ENCODE measurements at regions not wholly inside any gene's neighbourhood (a gene's known extent, or its start where the extent isn't known, plus 50 kb on each side); places are given as distances from the start of the nearest gene placed in this dataset.

GRCh38 chr6:120873125-120873865, 461.0 kb downstream of the TBC1D32 start:
- Histone ChIP-seq H3K4me3 (no peak overlapping the region), H3K27me3 (no peaks in the 10 kb centered on the region), H3K4me1 (no peaks in the 10 kb centered on the region), H3K9me3 (no peaks in the 10 kb centered on the region), H3K27ac (no peak overlapping the region), H3K36me3 (replicated peaks in 1 of 2; ENCODE audit: insufficient read depth in 1 of 2, low read depth in 2 of 2) (no peaks in the 10 kb centered on the region)
- DNase-seq = no peak
- ATAC-seq = no peak
- TF ChIP-seq POLR2A (IDR thresholded peaks at IDR 0.05) = no peak
- TF ChIP-seq, protein P1, sequence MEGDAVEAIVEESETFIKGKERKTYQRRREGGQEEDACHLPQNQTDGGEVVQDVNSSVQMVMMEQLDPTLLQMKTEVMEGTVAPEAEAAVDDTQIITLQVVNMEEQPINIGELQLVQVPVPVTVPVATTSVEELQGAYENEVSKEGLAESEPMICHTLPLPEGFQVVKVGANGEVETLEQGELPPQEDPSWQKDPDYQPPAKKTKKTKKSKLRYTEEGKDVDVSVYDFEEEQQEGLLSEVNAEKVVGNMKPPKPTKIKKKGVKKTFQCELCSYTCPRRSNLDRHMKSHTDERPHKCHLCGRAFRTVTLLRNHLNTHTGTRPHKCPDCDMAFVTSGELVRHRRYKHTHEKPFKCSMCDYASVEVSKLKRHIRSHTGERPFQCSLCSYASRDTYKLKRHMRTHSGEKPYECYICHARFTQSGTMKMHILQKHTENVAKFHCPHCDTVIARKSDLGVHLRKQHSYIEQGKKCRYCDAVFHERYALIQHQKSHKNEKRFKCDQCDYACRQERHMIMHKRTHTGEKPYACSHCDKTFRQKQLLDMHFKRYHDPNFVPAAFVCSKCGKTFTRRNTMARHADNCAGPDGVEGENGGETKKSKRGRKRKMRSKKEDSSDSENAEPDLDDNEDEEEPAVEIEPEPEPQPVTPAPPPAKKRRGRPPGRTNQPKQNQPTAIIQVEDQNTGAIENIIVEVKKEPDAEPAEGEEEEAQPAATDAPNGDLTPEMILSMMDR (IDR thresholded peaks at IDR 0.05) = no peak
- intact Hi-C loops (cut with DNase I) = no loop called here
- 85 to 100% methylated on average over 4 to 7 of the region's 7 CpGs for WGBS, 2 donors

DNA sequence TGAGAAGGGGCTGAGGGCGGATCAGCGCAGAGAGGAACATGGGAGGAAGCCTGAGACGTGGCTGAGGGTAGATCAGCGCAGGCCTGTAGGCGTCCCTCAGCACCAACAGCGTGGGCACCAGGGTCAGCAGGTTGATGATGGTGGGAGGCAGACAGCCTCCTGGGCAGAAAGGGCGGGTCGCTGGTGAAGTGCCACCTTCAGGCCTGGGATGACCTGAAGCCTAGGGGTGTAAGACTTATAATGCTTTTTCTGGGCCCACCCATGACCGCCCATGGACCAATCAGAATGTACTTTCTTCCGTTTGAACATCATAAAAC, 462.1 kb downstream of the TBC1D32 start:
- TF ChIP-seq POLR2A (IDR thresholded peaks at IDR 0.05) = no peak
- TF ChIP-seq, protein P1 (IDR thresholded peaks at IDR 0.05) = no peak
- ATAC-seq (no peak), DNase-seq (no peak)
- H3K9me3 ChIP-seq = no peaks in the 10 kb centered on the region
- no peaks in the 10 kb centered on the region for H3K4me1 ChIP-seq
- H3K27ac ChIP-seq = no peak overlapping the region
- 79 to 82% methylated on average over 10 of the region's 10 CpGs for WGBS, 2 donors
- H3K27me3 ChIP-seq = no peaks in the 10 kb centered on the region
- no peak overlapping the region for H3K4me3 ChIP-seq
- intact Hi-C loops (cut with DNase I) = no loop called here
- no peaks in the 10 kb centered on the region for H3K36me3 ChIP-seq (replicated peaks in 1 of 2; ENCODE audit: insufficient read depth in 1 of 2, low read depth in 2 of 2)

- Histone ChIP-seq H3K9me3 (no peaks in the 10 kb centered on the region), H3K4me1 (no peaks in the 10 kb centered on the region), H3K36me3 (replicated peaks in 1 of 2; ENCODE audit: insufficient read depth in 1 of 2, low read depth in 2 of 2) (no peaks in the 10 kb centered on the region), H3K4me3 (no peak overlapping the region), H3K27me3 (no peaks in the 10 kb centered on the region), H3K27ac (no peak overlapping the region)
- TF ChIP-seq, protein P1 (IDR thresholded peaks at IDR 0.05) = no peak
- no peak for TF ChIP-seq POLR2A (IDR thresholded peaks at IDR 0.05)
- WGBS, 2 donors = 67 to 77% methylated on average over 8 to 23 of the region's 23 CpGs
- intact Hi-C loops (cut with DNase I) = no loop called here
- ATAC-seq (no peak), DNase-seq (no peak)
These were observed 462.6 kb downstream of the TBC1D32 start for GRCh38 chr6:120871416-120872261.

- TF ChIP-seq, protein P1 (IDR thresholded peaks at IDR 0.05) = no peak
- TF ChIP-seq POLR2A (IDR thresholded peaks at IDR 0.05) = no peak
- ATAC-seq (no peak), DNase-seq (no peak)
- no peaks in the 10 kb centered on the region for H3K36me3 ChIP-seq (replicated peaks in 1 of 2; ENCODE audit: insufficient read depth in 1 of 2, low read depth in 2 of 2)
- no peaks in the 10 kb centered on the region for H3K9me3 ChIP-seq
- WGBS, 2 donors = 36 to 53% methylated on average over 1 of the region's 1 CpG
- no peak overlapping the region for H3K27ac ChIP-seq
- no peak overlapping the region for H3K4me3 ChIP-seq
- H3K4me1 ChIP-seq = no peaks in the 10 kb centered on the region
- H3K27me3 ChIP-seq = no peaks in the 10 kb centered on the region
- intact Hi-C loops (cut with DNase I) = no loop called here
These were observed 464.9 kb downstream of the TBC1D32 start for GRCh38 chr6:120869397-120869796.

All from body of pancreas (tissue), 4 donors.